T-cell (primary cell): ENCODE measurements at regions not wholly inside any gene's neighbourhood (a gene's known extent, or its start where the extent isn't known, plus 50 kb on each side); places are given as distances from the start of the nearest gene placed in this dataset.

ENCODE experiments used
- ATAC-seq, 4 experiments: fragments of 200-7000 bp in 3 of 4; fragments of 150-1000 bp in 1 of 4; cut with Tn5 transposase; replicated peaks in 1 of 4; 1 replicate in 3 of 4; 2 replicates in 1 of 4; pipeline ENCODE4 v1.10.0; 2021; ENCODE audit warnings: moderate library complexity in 3 of 4, mild to moderate bottlenecking in 2 of 4, moderate number of reproducible peaks in 1 of 4
- CTCF ChIA-PET, 2 donors: fragments of 300-600 bp; sonication (Branson Sonifier 250); formaldehyde crosslinking; loops; one replicate each; lab custom pipeline; 2022; ENCODE audit warnings: antibody characterized with exemption in 2 of 2; lab: Charles Lee
- POLR2A ChIA-PET, 2 donors: fragments of 300-600 bp; sonication (Branson Sonifier 250); formaldehyde crosslinking; loops; one replicate each; lab custom pipeline; 2022; ENCODE audit warnings: antibody characterized with exemption in 2 of 2; lab: Charles Lee
- DNase-seq, 35 experiments: peaks; one replicate each; pipeline versions ENCODE4 v3.0.0 to v3.0.0-alpha.2; 2013 to 2023
- H3K27ac ChIP-seq: one replicate; pipeline ENCODE4 v1.5.1; 2013; ENCODE audit warnings: low read length
- H3K27me3 ChIP-seq, 2 experiments: replicated peaks in 1 of 2; 1 replicate in 1 of 2; 2 replicates in 1 of 2; pipeline versions ENCODE4 v1.6.1 to v1.7.0; 2013; ENCODE audit warnings: low read length in 1 of 2, mixed read lengths in 1 of 2; ENCODE audit not compliant: control insufficient read depth in 2 of 2, insufficient read depth in 2 of 2; ENCODE audit errors: extremely low read depth in 1 of 2
- H3K36me3 ChIP-seq, 2 donors: 1 replicate in 1 of 2; 2 replicates in 1 of 2; pipeline versions ENCODE4 v1.6.1 to v1.7.0; 2013; ENCODE audit warnings: low read length in 1 of 2; ENCODE audit not compliant: control insufficient read depth in 2 of 2, insufficient read depth in 1 of 2; ENCODE audit errors: extremely low read depth in 1 of 2
- H3K4me1 ChIP-seq, 2 experiments: 1 replicate in 1 of 2; 2 replicates in 1 of 2; pipeline versions ENCODE4 v1.6.1 to v1.7.0; 2013; ENCODE audit warnings: low read length in 2 of 2, mixed read lengths in 1 of 2; ENCODE audit not compliant: insufficient read depth in 2 of 2, control insufficient read depth in 1 of 2; ENCODE audit errors: extremely low read depth in 1 of 2
- H3K4me3 ChIP-seq, 2 donors: 1 replicate in 1 of 2; 2 replicates in 1 of 2; pipeline versions ENCODE4 v1.5.1 to v1.7.0; 2013; ENCODE audit warnings: mild to moderate bottlenecking in 2 of 2, low read length in 1 of 2, moderate library complexity in 1 of 2; ENCODE audit not compliant: control insufficient read depth in 1 of 2; ENCODE audit errors: extremely low read depth in 1 of 2
- H3K9me3 ChIP-seq: 2 replicates; pipeline ENCODE4 v1.7.0; 2013
- H3K27ac Mint-ChIP-seq, 2 donors: one replicate each; pipeline ENCODE4 v1.8.0; 2020 to 2021; ENCODE audit warnings: mild to moderate bottlenecking in 2 of 2, mixed read lengths in 2 of 2
- H3K27me3 Mint-ChIP-seq, 2 donors: one replicate each; pipeline ENCODE4 v1.8.0; 2021 to 2022; ENCODE audit warnings: mixed read lengths in 2 of 2
- H3K36me3 Mint-ChIP-seq: one replicate; pipeline ENCODE4 v1.8.0; 2021; ENCODE audit warnings: mixed read lengths
- H3K4me1 Mint-ChIP-seq, 3 donors: one replicate each; pipeline ENCODE4 v1.8.0; 2020 to 2022; ENCODE audit warnings: mixed read lengths in 3 of 3, mild to moderate bottlenecking in 1 of 3
- H3K4me3 Mint-ChIP-seq, 3 donors: one replicate each; pipeline ENCODE4 v1.8.0; 2020 to 2022; ENCODE audit warnings: mild to moderate bottlenecking in 3 of 3, mixed read lengths in 3 of 3, moderate library complexity in 3 of 3
- H3K9me3 Mint-ChIP-seq, 3 donors: one replicate each; pipeline ENCODE4 v1.8.0; 2020 to 2022; ENCODE audit warnings: mixed read lengths in 3 of 3
- WGBS: methylation state at CpG from one replicate; pipeline ENCODE4 v1.1.5; 2013; ENCODE audit warnings: missing lambda C conversion rate; ENCODE audit not compliant: insufficient coverage; 5-methylcytosine and 5-hydroxymethylcytosine counted together

GRCh38 chr17:52789829-52790228, 631.3 kb upstream of the CA10 start:
- CTCF ChIA-PET, result no interaction called here
- Mint-ChIP-seq H3K36me3 (no peaks in the 10 kb centered on the region), H3K4me1 (no peaks in the 10 kb centered on the region), H3K27ac (no peak overlapping the region), H3K27me3 (no peaks in the 10 kb centered on the region), H3K9me3 (peaks cover 3 to 4% (median 4%) of the 10 kb centered on the region in 3 donors), H3K4me3 (no peak overlapping the region)
- H3K4me3 ChIP-seq, result no peak overlapping the region
- no peaks in the 10 kb centered on the region for H3K27me3 ChIP-seq
- ATAC-seq, result no peak
- no peak overlapping the region for H3K27ac ChIP-seq
- H3K4me1 ChIP-seq, result no peaks in the 10 kb centered on the region
- H3K9me3 ChIP-seq, result no peaks in the 10 kb centered on the region
- DNase-seq, result no peak
- H3K36me3 ChIP-seq, result no peaks in the 10 kb centered on the region
- POLR2A ChIA-PET, result no interaction called here
- WGBS, result no CpG with 5 or more reads among the region's 3 CpGs

- POLR2A ChIA-PET, result no interaction called here
- Mint-ChIP-seq H3K4me3 (no peak overlapping the region), H3K4me1 (no peaks in the 10 kb centered on the region), H3K36me3 (no peaks in the 10 kb centered on the region), H3K27ac (no peak overlapping the region), H3K9me3 (peaks cover 6 to 11% (median 10%) of the 10 kb centered on the region in 3 donors), H3K27me3 (no peaks in the 10 kb centered on the region)
- DNase-seq (no peak), ATAC-seq (no peak)
- no peak overlapping the region for H3K27ac ChIP-seq
- no CpG with 5 or more reads among the region's 4 CpGs for WGBS
- no peaks in the 10 kb centered on the region for H3K9me3 ChIP-seq
- no peaks in the 10 kb centered on the region for H3K4me1 ChIP-seq
- H3K36me3 ChIP-seq, result no peaks in the 10 kb centered on the region
- H3K27me3 ChIP-seq, result no peaks in the 10 kb centered on the region
- CTCF ChIA-PET, result no interaction called here
- no peak overlapping the region for H3K4me3 ChIP-seq
Measured at GRCh38 chr17:52776234-52776633, 617.7 kb upstream of the CA10 start.

- H3K4me1 Mint-ChIP-seq, result no peaks in the 10 kb centered on the region
- no peaks in the 10 kb centered on the region for H3K9me3 ChIP-seq
- no peaks in the 10 kb centered on the region for H3K27me3 Mint-ChIP-seq
Measured at GRCh38 chr17:52762794-52763167, 604.3 kb upstream of the CA10 start.

GRCh38 chr17:52762147-52762793, 603.8 kb upstream of the CA10 start:
- H3K4me1 ChIP-seq, result no peaks in the 10 kb centered on the region
- H3K36me3 Mint-ChIP-seq, result no peaks in the 10 kb centered on the region
- H3K9me3 Mint-ChIP-seq, result peaks cover 6 to 26% (median 25%) of the 10 kb centered on the region in 3 donors
- POLR2A ChIA-PET, result no interaction called here
- no peaks in the 10 kb centered on the region for H3K27me3 ChIP-seq
- DNase-seq, result no peak
- CTCF ChIA-PET, result no interaction called here
- no peak for ATAC-seq
- H3K36me3 ChIP-seq, result no peaks in the 10 kb centered on the region
- H3K4me1 Mint-ChIP-seq, result no peaks in the 10 kb centered on the region
- no peaks in the 10 kb centered on the region for H3K9me3 ChIP-seq
- no peak overlapping the region for H3K27ac ChIP-seq
- 49% methylated on average over 4 of the region's 5 CpGs for WGBS
- no peak overlapping the region for H3K27ac Mint-ChIP-seq
- no peak overlapping the region for H3K4me3 ChIP-seq
- no peaks in the 10 kb centered on the region for H3K27me3 Mint-ChIP-seq
- H3K4me3 Mint-ChIP-seq, result no peak overlapping the region

More at GRCh38 chr17:52762794-52763167, 604.3 kb upstream of the CA10 start:
- no peak overlapping the region for H3K4me3 ChIP-seq
- H3K27ac ChIP-seq, result no peak overlapping the region
- POLR2A ChIA-PET, result no interaction called here
- Mint-ChIP-seq H3K36me3 (no peaks in the 10 kb centered on the region), H3K27ac (no peak overlapping the region), H3K4me3 (no peak overlapping the region), H3K9me3 (peaks cover 6 to 26% (median 25%) of the 10 kb centered on the region in 3 donors)
- CTCF ChIA-PET, result no interaction called here
- H3K27me3 ChIP-seq, result no peaks in the 10 kb centered on the region
- no CpG with 5 or more reads among the region's 1 CpG for WGBS
- H3K4me1 ChIP-seq, result no peaks in the 10 kb centered on the region
- no peak for DNase-seq
- H3K36me3 ChIP-seq, result no peaks in the 10 kb centered on the region
- ATAC-seq, result no peak

- ATAC-seq (no peak), DNase-seq (no peak)
- Histone ChIP-seq H3K27ac (no peak overlapping the region), H3K9me3 (no peaks in the 10 kb centered on the region), H3K4me1 (no peaks in the 10 kb centered on the region), H3K36me3 (no peaks in the 10 kb centered on the region), H3K4me3 (no peak overlapping the region), H3K27me3 (no peaks in the 10 kb centered on the region)
- no peak overlapping the region for H3K27ac Mint-ChIP-seq
- H3K36me3 Mint-ChIP-seq, result no peaks in the 10 kb centered on the region
- WGBS, result no CpG with 5 or more reads among the region's 3 CpGs
- no peak overlapping the region for H3K4me3 Mint-ChIP-seq
- ChIA-PET CTCF (no interaction called here), POLR2A (no interaction called here)
- no peaks in the 10 kb centered on the region for H3K4me1 Mint-ChIP-seq
- H3K27me3 Mint-ChIP-seq, result no peaks in the 10 kb centered on the region
- H3K9me3 Mint-ChIP-seq, result peaks cover 6 to 13% (median 13%) of the 10 kb centered on the region in 3 donors
Measured at GRCh38 chr17:52759864-52760263, 601.4 kb upstream of the CA10 start.

GRCh38 chr17:52758481-52758880, 600.0 kb upstream of the CA10 start:
- no CpG with 5 or more reads among the region's 1 CpG for WGBS
- H3K27me3 ChIP-seq, result no peaks in the 10 kb centered on the region
- Mint-ChIP-seq H3K9me3 (peaks cover 6 to 14% (median 10%) of the 10 kb centered on the region in 3 donors), H3K4me1 (no peaks in the 10 kb centered on the region), H3K27ac (no peak overlapping the region), H3K4me3 (no peak overlapping the region), H3K27me3 (no peaks in the 10 kb centered on the region), H3K36me3 (no peaks in the 10 kb centered on the region)
- POLR2A ChIA-PET, result no interaction called here
- no peak for ATAC-seq
- CTCF ChIA-PET, result no interaction called here
- no peaks in the 10 kb centered on the region for H3K36me3 ChIP-seq
- H3K4me1 ChIP-seq, result no peaks in the 10 kb centered on the region
- no peak for DNase-seq
- H3K27ac ChIP-seq, result no peak overlapping the region
- no peaks in the 10 kb centered on the region for H3K9me3 ChIP-seq
- no peak overlapping the region for H3K4me3 ChIP-seq

- DNase-seq, result no peak
- ATAC-seq, result no peak
- CTCF ChIA-PET, result no interaction called here
- Mint-ChIP-seq H3K27me3 (no peaks in the 10 kb centered on the region), H3K27ac (no peak overlapping the region), H3K4me3 (no peak overlapping the region), H3K36me3 (no peaks in the 10 kb centered on the region), H3K4me1 (no peaks in the 10 kb centered on the region), H3K9me3 (peaks cover 6 to 14% (median 12%) of the 10 kb centered on the region in 3 donors)
- Histone ChIP-seq H3K9me3 (no peaks in the 10 kb centered on the region), H3K4me1 (no peaks in the 10 kb centered on the region), H3K27ac (no peak overlapping the region), H3K36me3 (no peaks in the 10 kb centered on the region), H3K4me3 (no peak overlapping the region), H3K27me3 (no peaks in the 10 kb centered on the region)
- POLR2A ChIA-PET, result no interaction called here
Measured at GRCh38 chr17:52756746-52757145, 598.2 kb upstream of the CA10 start.
